ENCODE measurements at regions not wholly inside any gene's neighbourhood (a gene's known extent, or its start where the extent isn't known, plus 50 kb on each side); places are given as distances from the start of the nearest gene placed in this dataset.

DNA sequence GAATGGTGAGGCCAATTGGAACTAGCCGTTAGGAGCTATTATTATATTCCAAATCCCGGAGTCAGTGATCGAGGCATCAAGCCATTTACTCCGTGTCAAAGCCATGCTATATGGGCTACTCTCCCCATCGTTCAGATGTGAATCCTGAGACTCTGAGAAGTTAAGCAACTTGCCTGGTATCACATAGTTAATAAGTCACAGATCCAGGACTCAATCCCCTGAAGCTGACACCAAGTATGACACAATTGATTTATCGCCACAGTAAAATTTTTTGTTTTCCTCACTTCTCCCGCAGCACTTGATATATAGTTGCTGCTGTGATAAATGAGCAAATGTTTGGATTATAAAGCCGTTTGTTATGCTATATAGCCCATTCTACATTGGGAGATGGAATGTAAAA lies 50.8 kb upstream of the TSHZ2 start:
- no peak for DNase-seq

DNA sequence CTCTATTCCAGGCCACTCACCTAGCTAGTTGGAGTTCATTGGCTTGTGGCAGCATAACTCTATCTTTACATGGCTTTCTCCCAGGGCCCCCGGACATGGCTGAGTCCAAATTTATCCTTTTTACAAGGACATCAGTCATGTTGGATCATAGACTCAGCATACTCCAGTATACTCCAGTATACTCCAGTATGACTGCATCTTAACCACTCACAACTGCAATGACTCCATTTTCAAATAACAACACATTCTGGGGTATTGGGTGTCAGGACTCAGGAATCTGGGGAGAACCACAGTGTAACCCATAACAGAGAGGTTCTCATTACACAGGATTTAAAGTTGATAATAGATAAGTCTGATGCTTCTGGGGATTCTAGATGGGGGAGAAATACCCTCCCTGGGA lies 53.8 kb upstream of the TSHZ2 start:
- no peak for DNase-seq

DNA sequence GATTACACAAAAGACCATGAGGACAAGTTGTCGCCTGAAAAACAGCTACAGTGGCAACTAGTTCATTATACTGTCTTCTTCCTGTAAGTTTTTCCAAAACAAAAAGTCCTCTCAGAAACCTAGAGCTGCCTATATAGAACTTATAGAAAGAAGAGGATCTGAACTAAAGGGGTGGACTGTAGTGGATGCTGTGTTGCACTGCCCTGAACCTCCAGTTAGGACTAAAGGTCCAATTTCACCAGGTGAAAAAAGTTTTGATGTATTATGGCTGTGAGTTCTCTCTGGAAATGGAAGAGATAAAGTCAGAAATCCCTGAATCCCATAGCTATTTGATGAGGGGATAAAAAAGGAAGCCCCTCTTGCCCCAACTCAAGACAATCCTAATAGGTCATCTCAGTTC lies 56.6 kb upstream of the TSHZ2 start:
- no peak for DNase-seq

GRCh38 chr20:52914870-52915269 lies 57.3 kb upstream of the TSHZ2 start:
- DNase-seq: no peak

- no peak for DNase-seq
Observed at GRCh38 chr20:52913650-52914387, 58.3 kb upstream of the TSHZ2 start.

GRCh38 chr20:52905241-52905994 lies 66.7 kb upstream of the TSHZ2 start:
- no peak for DNase-seq

GRCh38 chr20:52904837-52905236 lies 67.3 kb upstream of the TSHZ2 start:
- no peak for DNase-seq

- no peak for DNase-seq
Observed at GRCh38 chr20:52899041-52899608, 73.0 kb upstream of the TSHZ2 start.

DNA sequence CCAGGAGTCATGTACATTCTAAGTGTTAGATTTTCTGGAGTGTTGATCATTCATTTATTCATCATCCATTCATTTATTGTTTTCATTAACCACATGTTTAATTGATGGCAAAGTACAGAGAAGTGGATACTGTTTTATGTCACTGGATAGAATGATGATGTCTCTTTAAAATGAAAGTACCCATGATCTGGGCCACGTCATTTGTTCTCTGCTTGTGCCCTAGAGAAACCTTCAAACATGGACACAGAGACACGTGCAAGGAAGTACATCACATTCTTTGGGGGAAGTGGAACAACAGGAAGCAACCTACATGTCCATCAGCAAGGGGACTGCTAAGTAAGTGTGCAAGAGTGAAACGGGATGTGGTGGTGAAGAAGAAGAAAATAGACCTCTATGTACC lies 75.8 kb upstream of the TSHZ2 start:
- DNase-seq: no peak

DNA sequence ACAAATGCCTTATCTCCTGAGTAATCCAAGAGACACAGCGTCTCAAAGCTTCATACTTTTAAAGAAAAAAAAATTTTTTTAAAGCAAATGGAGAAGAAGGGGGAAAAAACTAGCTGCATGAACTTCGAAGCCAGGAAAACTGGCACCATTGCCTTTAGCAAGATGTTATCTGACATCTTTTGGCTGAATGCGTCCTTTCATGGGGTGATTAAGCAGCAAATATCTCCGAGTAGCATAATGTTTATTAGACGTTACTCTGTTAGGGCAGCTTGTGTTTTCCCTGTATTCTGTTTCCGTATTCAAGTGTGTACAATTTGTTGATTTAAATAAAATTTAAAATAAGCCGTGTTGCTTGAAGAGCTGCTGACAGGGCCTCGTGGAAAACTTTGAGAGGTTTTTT lies 76.5 kb upstream of the TSHZ2 start:
- DNase-seq: no peak

DNA sequence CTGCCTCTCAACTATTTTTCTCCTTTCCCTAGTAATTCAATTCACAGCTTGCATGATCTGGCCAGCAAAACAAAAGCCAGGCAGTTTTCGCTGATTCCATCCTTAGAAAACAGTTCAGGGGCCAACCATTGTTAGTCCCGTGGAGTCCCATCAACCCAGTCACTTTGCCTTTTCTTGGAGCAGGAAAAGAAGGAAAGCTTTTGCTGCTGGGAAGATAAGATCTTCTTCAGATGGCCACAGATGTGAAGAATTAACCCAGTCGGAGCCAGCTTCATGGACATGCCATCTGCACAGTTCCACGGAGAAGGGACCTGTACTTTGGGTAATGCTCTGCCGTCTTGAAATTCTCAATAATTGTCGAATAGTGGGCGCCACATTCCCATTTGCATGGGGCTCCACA lies 76.9 kb upstream of the TSHZ2 start:
- DNase-seq: no peak

GRCh38 chr20:52893498-52893897 lies 78.7 kb upstream of the TSHZ2 start:
- no peak for DNase-seq

DNA sequence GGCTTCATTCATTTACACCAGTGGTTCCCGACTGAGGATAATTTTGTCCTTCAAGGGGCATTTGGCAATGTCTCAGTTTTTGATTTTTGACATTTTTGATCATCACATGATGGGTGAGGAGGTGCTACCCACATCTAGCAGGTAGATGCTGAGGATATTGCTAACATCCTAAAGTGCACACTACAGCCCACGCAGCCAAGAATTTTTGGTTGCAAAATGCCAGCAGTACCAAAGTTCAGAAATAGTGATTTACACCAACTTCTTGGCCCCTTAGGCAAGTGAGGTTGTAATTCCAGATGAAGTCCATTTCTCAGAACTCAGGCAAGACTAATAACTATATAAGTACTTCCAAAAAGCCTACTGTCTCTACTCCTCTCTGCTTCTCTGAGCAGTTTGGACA lies 80.1 kb upstream of the TSHZ2 start:
- no peak for DNase-seq

- no peak for DNase-seq
Observed at GRCh38 chr20:52890130-52890529, 82.0 kb upstream of the TSHZ2 start.

- no peak for DNase-seq
Observed at GRCh38 chr20:52889225-52889624, 82.9 kb upstream of the TSHZ2 start.

- no peak for DNase-seq
Observed at GRCh38 chr20:52888096-52888495, 84.1 kb upstream of the TSHZ2 start.

DNA sequence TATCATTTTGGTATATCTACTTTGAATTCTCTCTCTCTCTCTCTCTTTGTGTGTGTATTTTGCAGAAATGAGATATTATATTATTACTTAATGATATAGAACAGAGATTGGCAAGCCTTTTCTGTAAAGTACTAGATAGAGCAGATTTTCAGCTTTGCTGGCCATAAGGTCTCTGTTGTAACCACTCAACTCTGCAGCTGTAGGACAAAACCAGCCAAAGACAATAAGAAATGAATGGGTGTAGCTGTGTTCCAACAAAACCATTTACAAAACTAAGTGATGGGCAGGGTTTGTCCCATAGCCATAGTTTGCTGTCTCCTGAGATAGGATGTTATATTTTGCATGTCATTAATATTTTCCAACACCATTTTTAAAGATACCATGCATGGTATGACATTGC lies 91.2 kb upstream of the TSHZ2 start:
- DNase-seq: no peak

GRCh38 chr20:52880259-52880658 lies 91.9 kb upstream of the TSHZ2 start:
- DNase-seq: no peak

- DNase-seq: no peak
Observed at GRCh38 chr20:52874241-52874640, 97.9 kb upstream of the TSHZ2 start.

DNA sequence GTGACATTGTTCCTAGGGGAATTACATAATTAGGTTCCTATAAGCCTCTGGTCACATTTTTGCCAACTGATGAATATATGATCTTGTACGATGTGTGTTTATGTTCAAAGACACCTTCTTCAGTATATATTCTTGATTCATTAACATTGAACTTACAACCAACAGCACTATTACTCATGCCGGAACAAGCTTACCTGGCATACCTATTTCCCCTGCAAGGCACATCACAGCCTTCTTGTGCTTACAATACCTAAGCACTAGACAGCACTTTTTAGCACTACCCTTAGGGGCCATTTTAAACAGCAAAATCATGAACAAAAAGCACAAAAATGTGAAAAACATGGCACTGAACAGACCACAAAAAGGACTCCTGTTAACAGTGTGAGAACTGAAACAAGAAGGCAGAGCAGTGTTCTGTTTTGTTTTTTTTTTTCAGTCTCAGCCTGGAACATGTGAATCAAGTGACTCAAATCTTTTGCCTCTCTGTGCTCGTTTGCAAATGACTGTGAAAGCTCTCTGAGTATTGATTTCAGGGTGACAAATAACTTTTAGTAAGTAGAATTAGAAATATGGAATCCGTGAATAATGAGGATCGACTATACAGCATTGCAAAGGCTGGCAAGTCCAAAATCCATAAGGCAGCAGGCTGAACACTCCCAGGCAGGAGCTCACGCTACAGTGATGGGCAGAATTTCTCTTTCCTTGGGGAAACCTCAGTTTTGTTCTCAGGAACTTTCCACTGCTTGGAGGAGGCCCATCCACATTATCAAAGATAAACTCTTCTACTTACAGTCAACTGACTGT lies 102.3 kb upstream of the TSHZ2 start:
- DNase-seq: no peak

DNA sequence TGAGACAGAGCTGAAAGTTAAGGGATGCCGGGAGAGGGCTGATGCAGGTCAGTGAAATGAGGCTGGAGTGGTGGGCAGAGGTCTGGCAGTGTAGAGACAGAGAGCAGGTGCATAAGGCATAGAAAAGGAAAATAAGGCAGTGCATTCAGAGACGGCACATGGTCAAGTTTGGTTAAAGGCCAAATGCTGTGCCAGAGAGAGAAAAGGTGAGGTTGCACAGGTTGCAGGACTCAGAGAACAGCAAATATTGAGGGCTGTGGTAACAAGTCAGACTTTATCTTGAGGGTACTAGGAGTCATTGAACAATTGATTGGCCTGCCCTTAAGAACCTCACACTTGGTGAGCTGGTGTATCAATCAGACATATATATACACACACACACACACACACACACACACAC lies 102.9 kb upstream of the TSHZ2 start:
- no peak for DNase-seq

GRCh38 chr20:52867305-52867704 lies 104.9 kb upstream of the TSHZ2 start:
- no peak for DNase-seq

- no peak for DNase-seq
Observed at GRCh38 chr20:52864916-52865605, 107.1 kb upstream of the TSHZ2 start.
